GM21825 (cell line): ENCODE measurements at regions not wholly inside any gene's neighbourhood (a gene's known extent, or its start where the extent isn't known, plus 50 kb on each side); places are given as distances from the start of the nearest gene placed in this dataset.

Source experiments
- ATAC-seq: cut with Tn5 transposase; IDR thresholded peaks from one replicate; pipeline ENCODE4 v1.9.1; 2021; ENCODE audit warnings: mild to moderate bottlenecking, moderate library complexity; ENCODE audit not compliant: unreplicated experiment

DNA sequence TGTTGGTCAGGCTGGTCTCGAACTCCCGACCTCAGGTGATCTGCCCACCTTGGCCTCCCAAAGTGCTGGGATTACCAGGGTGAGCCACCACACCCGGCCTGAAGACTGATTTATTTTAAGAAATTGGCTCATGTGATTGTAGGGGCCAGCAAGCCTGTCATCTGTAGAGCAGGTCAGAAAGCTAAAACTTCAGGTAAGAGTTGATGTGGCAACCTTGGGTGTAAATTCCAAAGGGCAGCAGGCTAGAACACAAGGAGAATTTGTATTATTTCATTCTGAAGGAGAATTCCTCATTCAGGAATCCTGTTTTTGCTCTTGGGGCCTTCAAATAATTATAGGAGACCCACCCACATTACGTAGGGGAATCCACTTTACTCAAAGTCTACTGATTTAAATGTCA, 728.7 kb downstream of the LTN1 start:
- ATAC-seq = no peak

DNA sequence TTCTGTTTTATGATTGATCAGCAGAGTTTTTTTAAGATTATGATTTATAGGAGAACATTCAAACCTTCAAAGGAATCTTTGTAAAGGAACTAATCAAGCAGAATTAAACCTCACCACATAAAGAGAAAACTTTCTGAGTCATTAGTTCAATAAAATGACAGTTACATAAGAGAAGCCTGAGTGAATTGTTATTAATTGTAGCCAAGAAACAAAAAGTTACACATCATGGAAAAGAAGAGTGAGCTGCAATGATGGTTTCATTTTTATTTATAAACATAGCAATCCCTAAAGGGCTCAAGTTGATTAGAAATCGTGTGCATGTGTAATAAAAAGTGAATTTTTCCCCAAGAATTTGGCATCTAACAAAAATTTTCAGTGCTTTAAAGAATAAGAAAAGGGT, 731.4 kb downstream of the LTN1 start:
- ATAC-seq = no peak

GRCh38 chr21:28257276-28257675, 735.4 kb downstream of the LTN1 start:
- ATAC-seq = no peak

- no peak for ATAC-seq
Observed at GRCh38 chr21:28256837-28257236, 735.8 kb downstream of the LTN1 start.

DNA sequence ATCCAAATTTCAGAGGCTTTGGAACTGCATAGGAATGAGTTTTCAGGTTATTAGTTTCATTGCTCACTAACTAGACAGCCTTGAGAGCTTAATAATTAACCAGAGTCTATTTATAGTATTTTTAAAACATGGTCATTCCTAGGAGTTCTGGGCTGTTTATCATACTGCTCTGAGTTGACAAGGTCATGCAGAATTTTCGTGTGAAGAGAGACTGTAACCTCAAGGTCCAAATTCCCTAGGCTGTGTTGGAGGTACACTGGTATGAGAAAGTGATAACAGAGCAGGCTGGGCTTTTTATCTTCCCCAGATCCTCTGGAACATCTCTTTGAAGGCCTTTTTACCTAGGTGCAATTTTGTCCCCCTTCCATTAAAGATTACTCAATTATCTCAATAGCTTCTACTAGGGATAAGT, 736.3 kb downstream of the LTN1 start:
- ATAC-seq = no peak

GRCh38 chr21:28253961-28254360, 738.7 kb downstream of the LTN1 start:
- ATAC-seq = no peak

DNA sequence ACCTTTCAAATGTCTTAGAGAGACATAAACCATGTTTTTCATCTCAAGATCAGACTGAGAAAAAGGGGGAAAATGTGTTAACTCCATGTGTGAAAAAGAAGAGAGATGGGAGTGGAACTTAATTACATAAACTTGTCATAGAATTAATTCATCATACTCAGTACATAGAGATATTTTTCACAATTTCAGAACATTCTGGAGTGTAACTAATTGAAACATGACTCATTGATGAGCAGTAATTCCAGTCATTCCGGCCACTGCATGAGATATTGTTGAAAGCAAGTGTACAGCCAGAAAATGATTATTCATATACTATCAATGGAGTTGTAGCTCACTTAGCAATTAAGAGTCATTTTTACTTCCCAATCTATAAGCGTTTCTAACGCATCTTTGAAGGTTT, 739.3 kb downstream of the LTN1 start:
- ATAC-seq = no peak

GRCh38 chr21:28252928-28253327, 739.7 kb downstream of the LTN1 start:
- ATAC-seq = no peak

DNA sequence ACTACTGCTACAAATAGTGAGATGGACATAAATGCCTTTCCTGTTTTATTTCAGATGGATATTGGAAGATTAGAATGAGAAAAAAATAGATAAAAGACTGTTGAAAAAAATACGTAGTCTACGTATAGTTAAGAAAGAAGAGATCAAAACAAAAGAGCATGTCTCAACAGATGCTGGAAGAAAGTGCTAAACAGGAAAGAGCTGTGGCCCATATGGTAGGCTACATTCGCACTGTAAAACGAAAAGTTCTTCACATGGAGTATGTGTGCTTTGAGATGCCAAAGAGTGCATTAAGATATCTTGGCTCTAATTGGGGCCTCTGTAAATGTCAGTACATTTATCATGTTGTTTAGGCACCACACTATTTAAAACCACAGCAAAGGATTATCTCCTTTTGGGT, 741.7 kb downstream of the LTN1 start:
- ATAC-seq = no peak

DNA sequence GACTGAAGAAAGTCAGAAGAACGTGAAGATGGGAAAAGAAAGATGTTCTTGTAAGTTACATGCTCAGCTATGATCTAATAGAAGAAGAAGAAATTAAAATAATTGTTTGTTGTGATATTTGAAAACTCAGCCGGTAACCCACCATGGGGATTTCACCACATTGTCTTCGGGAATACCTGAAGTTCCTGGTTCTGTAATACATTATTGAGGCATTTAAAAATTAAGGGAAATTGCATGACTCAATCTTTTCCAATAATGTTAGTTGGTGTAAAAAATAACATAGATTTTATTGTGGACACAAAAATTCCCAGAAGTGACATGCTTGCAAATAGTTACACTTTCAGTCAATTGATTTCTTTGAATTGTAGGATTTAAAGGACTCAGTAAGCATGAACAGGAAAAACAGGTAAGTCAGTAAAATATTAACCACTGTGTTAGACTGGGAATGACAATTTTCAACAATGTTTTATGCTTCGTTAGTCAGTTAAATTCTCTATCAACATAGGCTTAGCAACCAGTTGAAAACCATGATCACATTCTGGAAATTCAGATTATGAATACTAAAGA, 745.1 kb downstream of the LTN1 start:
- no peak for ATAC-seq

GRCh38 chr21:28240586-28240985, 752.1 kb downstream of the LTN1 start:
- ATAC-seq = no peak

- no peak for ATAC-seq
Observed at GRCh38 chr21:28239340-28239739, 753.3 kb downstream of the LTN1 start.

GRCh38 chr21:28237661-28238060, 755.0 kb downstream of the LTN1 start:
- no peak for ATAC-seq

DNA sequence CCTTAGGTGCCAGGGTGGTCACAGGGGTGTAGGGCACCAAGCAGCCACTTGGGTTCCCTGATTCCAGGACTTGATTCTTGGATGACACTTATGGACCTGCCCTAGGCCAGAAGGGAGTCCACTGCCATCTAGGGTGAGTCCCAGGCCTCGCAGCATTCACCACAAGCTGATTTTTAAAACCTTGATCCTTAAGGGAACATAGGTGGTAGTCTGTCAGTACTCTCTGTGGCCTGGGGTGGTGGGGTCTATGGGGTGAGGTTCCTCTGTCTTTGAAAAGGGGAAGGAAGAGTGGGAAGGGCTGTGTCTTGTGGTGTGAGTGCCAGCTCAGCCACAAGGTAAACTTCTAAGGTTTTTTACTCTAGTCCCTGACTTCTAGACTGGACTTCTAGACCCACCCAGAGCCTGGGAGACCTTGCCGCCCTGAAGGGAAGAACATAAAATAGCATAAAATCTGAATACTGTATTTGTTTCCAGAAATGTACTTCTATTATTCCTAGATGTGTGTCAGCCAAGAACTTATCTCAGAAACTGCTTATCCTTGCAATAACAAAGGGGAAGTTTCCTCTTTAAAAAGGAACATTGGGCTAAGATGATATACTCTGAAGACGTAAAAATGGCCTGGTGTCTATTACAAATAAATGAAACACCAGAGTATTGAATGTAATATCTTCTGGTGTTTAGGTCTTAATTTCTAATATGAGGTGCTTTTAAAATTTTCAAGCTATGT, 757.3 kb downstream of the LTN1 start:
- ATAC-seq = no peak

- ATAC-seq = no peak
Observed at GRCh38 chr21:28234326-28234725, 758.4 kb downstream of the LTN1 start.

- no peak for ATAC-seq
Observed at GRCh38 chr21:28233536-28234220, 759.0 kb downstream of the LTN1 start.

- ATAC-seq = no peak
Observed at GRCh38 chr21:28230559-28230958, 762.1 kb downstream of the LTN1 start.

- ATAC-seq = no peak
Observed at GRCh38 chr21:28229814-28230213, 762.9 kb downstream of the LTN1 start.

- ATAC-seq = no peak
Observed at GRCh38 chr21:28228636-28228995, 764.1 kb downstream of the LTN1 start.

GRCh38 chr21:28227881-28228635, 764.6 kb downstream of the LTN1 start:
- no peak for ATAC-seq

GRCh38 chr21:28226563-28226962, 766.1 kb downstream of the LTN1 start:
- ATAC-seq = no peak
